Sigmoid colon (tissue), 6 donors: ENCODE measurements at regions not wholly inside any gene's neighbourhood (a gene's known extent, or its start where the extent isn't known, plus 50 kb on each side); places are given as distances from the start of the nearest gene placed in this dataset.

Experiments used
- DNase-seq: peaks from one replicate; pipeline ENCODE4 v3.0.0-alpha.2; 2019
- H3K27ac ChIP-seq, 4 donors: fragments of 200-600 bp; sonication (generic); one replicate each; pipeline ENCODE4 v1.5.1; 2016 to 2019; ENCODE audit warnings: mild to moderate bottlenecking in 1 of 4
- H3K27me3 ChIP-seq, 3 donors: fragments of 200-600 bp; sonication (generic); one replicate each; pipeline ENCODE4 v1.5.1; 2019; ENCODE audit warnings: mild to moderate bottlenecking in 1 of 3
- H3K36me3 ChIP-seq, 4 donors: fragments of 200-600 bp; sonication (generic); one replicate each; pipeline ENCODE4 v1.5.1; 2016 to 2019
- H3K4me1 ChIP-seq, 4 donors: fragments of 200-600 bp; sonication (generic); one replicate each; pipeline ENCODE4 v1.5.1; 2017 to 2019
- H3K4me3 ChIP-seq, 4 donors: fragments of 200-600 bp; sonication (generic); one replicate each; pipeline ENCODE4 v1.5.1; 2017 to 2019; ENCODE audit warnings: mild to moderate bottlenecking in 2 of 4, moderate library complexity in 1 of 4
- H3K9me3 ChIP-seq, 4 donors: fragments of 200-600 bp in 3 of 4; sonication (generic) in 3 of 4; one replicate each; pipeline versions ENCODE4 v1.5.1 to v1.6.1; 2013 to 2019
- EP300 ChIP-seq, 4 donors: sonication (generic); formaldehyde crosslinking; IDR thresholded peaks; one replicate each; pipeline ENCODE4 v1.6.1; 2017; ENCODE audit warnings: antibody characterized with exemption in 4 of 4
- POLR2A ChIP-seq, 2 donors: fragments of 450-650 bp; IDR thresholded peaks; one replicate each; pipeline ENCODE4 v1.6.1; 2016; ENCODE audit warnings: antibody characterized with exemption in 2 of 2, mild to moderate bottlenecking in 2 of 2, moderate library complexity in 2 of 2
- POLR2AphosphoS5 ChIP-seq, 4 donors: sonication (generic); formaldehyde crosslinking; IDR thresholded peaks; one replicate each; pipeline ENCODE4 v1.6.1; 2017; ENCODE audit warnings: antibody characterized with exemption in 4 of 4
- WGBS, 2 donors: extraction: QIAGEN DNeasy Blood & Tissue Kit; methylation state at CpG; one replicate each; pipeline ENCODE4 v1.1.7; 2013; 5-methylcytosine and 5-hydroxymethylcytosine counted together
- intact Hi-C: fragments of 100-400 bp; cut with DNase I; formaldehyde crosslinking; loops from one replicate; pipeline ENCODE4 v1.15.1; 2023
- TF ChIP-seq, protein P1 (sequence below), 4 experiments: fragments of 450-650 bp in 3 of 4; fragments of 200-600 bp in 1 of 4; IDR thresholded peaks; one replicate each; pipeline ENCODE4 v1.5.1; 2016 to 2019; ENCODE audit warnings: antibody characterized with exemption in 4 of 4, mild to moderate bottlenecking in 3 of 4, moderate library complexity in 2 of 4
- donor health status: healthy with polysubstance abuse.
- donor health status: healthy.

DNA sequence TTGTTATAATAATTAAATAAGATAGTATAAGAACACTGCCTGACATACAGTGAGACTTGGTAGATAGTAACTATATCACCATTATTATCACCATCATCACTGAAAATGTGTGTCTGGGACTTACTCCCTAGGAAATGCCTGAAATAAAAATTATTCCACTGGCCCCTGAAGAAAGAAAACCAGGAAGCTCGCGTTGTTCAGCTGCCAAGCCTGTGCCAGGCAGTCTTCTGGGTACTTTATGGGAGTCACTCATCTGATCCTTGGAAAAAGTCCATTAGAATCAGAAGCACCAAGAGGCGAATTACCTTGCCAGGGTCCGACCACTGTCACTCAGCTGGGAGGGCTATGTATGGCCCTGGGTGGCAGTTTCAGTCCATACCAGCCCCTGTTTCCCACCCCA lies 220.3 kb upstream of the TPM1 start:
- intact Hi-C loops = no loop called here
- DNase-seq = no peak
- H3K36me3 ChIP-seq = peaks cover 0 to 21% (median 8%) of the 10 kb centered on the region in 4 donors
- no peak for TF ChIP-seq EP300 (IDR thresholded peaks at IDR 0.05)
- TF ChIP-seq, protein P1, sequence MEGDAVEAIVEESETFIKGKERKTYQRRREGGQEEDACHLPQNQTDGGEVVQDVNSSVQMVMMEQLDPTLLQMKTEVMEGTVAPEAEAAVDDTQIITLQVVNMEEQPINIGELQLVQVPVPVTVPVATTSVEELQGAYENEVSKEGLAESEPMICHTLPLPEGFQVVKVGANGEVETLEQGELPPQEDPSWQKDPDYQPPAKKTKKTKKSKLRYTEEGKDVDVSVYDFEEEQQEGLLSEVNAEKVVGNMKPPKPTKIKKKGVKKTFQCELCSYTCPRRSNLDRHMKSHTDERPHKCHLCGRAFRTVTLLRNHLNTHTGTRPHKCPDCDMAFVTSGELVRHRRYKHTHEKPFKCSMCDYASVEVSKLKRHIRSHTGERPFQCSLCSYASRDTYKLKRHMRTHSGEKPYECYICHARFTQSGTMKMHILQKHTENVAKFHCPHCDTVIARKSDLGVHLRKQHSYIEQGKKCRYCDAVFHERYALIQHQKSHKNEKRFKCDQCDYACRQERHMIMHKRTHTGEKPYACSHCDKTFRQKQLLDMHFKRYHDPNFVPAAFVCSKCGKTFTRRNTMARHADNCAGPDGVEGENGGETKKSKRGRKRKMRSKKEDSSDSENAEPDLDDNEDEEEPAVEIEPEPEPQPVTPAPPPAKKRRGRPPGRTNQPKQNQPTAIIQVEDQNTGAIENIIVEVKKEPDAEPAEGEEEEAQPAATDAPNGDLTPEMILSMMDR (IDR thresholded peaks at IDR 0.05) = no peak
- no peak for TF ChIP-seq POLR2A (IDR thresholded peaks at IDR 0.05)
- TF ChIP-seq POLR2AphosphoS5 (IDR thresholded peaks at IDR 0.05) = no peak
- H3K27me3 ChIP-seq = no peaks in the 10 kb centered on the region
- WGBS, 2 donors = 9 to 72% methylated on average over 4 of the region's 4 CpGs
- H3K9me3 ChIP-seq = no peaks in the 10 kb centered on the region
- peaks cover 0 to 5% (median 2%) of the 10 kb centered on the region in 4 donors for H3K4me1 ChIP-seq
- no peak overlapping the region for H3K27ac ChIP-seq
- no peak overlapping the region for H3K4me3 ChIP-seq

DNA sequence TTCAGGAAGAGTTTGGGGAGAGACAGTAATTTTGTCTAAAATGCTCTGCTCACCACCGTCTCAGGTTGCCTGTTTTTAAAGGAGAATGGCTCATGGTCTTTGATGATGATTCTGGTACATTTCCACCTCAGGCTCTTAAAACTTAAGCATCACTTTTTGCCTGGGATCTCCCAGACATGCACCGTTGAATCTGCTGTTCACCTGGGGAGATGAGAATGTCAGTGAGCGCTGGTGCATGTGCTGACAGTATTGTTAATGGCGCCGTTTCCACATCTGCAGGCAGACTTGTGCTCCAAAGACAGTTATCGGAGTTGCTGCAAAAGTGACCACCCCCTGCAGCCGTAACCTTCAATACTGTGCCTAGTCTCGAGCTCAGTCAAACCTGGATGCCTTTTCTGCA lies 219.0 kb upstream of the TPM1 start:
- Histone ChIP-seq H3K9me3 (no peaks in the 10 kb centered on the region), H3K4me1 (peaks cover 0 to 9% (median 6%) of the 10 kb centered on the region in 4 donors), H3K4me3 (no peak overlapping the region), H3K27ac (no peak overlapping the region), H3K36me3 (peaks cover 0 to 21% (median 10%) of the 10 kb centered on the region in 4 donors), H3K27me3 (no peaks in the 10 kb centered on the region)
- intact Hi-C loops = no loop called here
- DNase-seq = no peak
- no peak for TF ChIP-seq POLR2A (IDR thresholded peaks at IDR 0.05)
- 94% methylated on average over 8 of the region's 8 CpGs for WGBS, 2 donors

DNA sequence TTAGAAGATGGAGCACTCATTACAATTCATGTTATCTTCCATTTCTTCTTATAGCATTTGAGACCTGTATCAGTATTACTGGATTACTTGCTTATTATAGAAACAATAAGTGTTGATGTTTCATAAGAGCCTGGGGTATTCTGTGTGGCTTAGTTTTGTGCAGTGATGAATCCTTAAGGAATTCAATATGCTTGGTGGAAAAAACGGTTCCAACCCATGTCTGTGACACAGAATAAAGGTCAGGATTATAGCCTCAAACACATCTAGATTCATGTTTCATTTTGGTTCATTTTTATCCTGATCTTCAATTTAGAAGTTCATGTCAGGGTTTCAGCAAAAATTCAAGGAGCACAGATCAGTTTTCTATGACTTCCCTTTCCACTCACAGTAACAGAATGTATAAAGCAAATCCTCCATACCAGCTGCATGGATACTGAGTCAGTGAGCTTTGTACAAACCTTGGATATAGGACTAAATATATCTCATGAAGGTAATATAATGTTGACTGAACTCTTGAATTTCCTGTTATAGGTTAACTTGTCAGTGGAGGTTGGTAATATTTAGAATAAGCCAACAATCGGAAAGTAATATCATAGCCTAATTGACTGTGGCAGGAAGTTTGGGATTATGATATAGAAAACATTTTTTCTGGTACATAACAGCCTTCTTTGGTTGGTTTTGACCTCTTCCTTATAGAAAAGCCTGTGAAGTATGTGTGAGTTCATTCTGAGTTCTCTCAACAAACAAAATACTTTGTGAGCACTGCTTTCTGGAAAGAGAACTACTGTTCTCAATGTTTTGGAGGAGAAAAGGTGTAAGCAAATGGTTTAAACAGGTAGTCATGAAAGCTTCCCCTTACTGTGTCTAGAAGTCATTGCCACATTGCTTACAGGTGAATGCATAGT lies 218.2 kb upstream of the TPM1 start:
- peaks cover 0 to 10% (median 6%) of the 10 kb centered on the region in 4 donors for H3K4me1 ChIP-seq
- no peak overlapping the region for H3K4me3 ChIP-seq
- intact Hi-C loops = no loop called here
- H3K36me3 ChIP-seq = peaks cover 0 to 17% (median 9%) of the 10 kb centered on the region in 4 donors
- TF ChIP-seq, protein P1 (IDR thresholded peaks at IDR 0.05) = no peak
- TF ChIP-seq POLR2A (IDR thresholded peaks at IDR 0.05) = no peak
- no peak for TF ChIP-seq EP300 (IDR thresholded peaks at IDR 0.05)
- no peak for TF ChIP-seq POLR2AphosphoS5 (IDR thresholded peaks at IDR 0.05)
- H3K27ac ChIP-seq = no peak overlapping the region
- no peaks in the 10 kb centered on the region for H3K27me3 ChIP-seq
- no peaks in the 10 kb centered on the region for H3K9me3 ChIP-seq
- DNase-seq = no peak
- 17 to 65% methylated on average over 2 of the region's 2 CpGs for WGBS, 2 donors

DNA sequence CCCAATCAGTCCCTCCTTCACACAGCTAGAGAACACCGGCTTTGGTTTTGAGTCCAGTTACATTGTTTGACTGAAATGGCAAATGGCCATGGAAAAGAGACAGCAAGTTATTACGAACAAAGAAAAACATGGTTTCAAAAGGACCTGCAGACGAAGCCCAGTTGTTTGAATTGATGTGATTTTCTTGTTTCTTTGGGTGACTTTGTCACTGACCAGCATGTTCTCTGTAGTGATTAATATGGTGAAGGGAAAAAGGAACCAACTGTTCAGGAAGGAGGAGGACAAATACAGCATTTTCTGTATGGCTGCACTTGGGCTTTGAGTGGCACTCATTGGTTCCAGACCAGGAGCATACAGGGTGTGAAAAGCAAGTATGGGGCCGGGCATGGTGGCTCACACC lies 217.4 kb upstream of the TPM1 start:
- no peak overlapping the region for H3K4me3 ChIP-seq
- DNase-seq = no peak
- H3K27ac ChIP-seq = no peak overlapping the region
- no peaks in the 10 kb centered on the region for H3K9me3 ChIP-seq
- WGBS, 2 donors = 93 to 95% methylated on average over 4 of the region's 4 CpGs
- intact Hi-C loops = no loop called here
- TF ChIP-seq EP300 (IDR thresholded peaks at IDR 0.05) = no peak
- TF ChIP-seq POLR2AphosphoS5 (IDR thresholded peaks at IDR 0.05) = no peak
- no peaks in the 10 kb centered on the region for H3K27me3 ChIP-seq
- peaks cover 0 to 18% (median 6%) of the 10 kb centered on the region in 4 donors for H3K36me3 ChIP-seq
- peaks cover 0 to 10% (median 6%) of the 10 kb centered on the region in 4 donors for H3K4me1 ChIP-seq

DNA sequence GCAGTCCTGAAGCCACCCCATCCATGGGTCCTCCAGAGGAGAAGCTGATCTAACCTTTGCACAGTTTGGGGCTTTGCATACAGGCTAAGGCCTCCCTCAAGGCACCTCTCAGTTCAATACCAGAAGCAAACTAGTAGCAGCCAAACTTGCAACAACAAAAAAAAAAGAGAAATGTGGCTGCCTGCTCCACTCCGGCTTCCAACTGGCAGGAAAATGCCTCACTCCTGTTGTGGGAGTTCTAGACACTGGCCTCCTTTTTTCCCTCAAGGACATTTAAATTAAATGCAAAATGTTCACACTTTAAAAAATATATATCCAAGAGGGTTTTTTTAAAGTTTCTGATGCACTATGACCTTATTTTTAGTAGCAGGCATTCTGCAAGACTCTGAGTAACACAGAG lies 216.0 kb upstream of the TPM1 start:
- Histone ChIP-seq H3K9me3 (no peaks in the 10 kb centered on the region), H3K36me3 (peaks cover 0 to 12% (median 5%) of the 10 kb centered on the region in 4 donors), H3K27me3 (no peaks in the 10 kb centered on the region), H3K27ac (no peak overlapping the region), H3K4me1 (peaks cover 0 to 10% (median 6%) of the 10 kb centered on the region in 4 donors), H3K4me3 (no peak overlapping the region)
- no peak for DNase-seq
- intact Hi-C loops = no loop called here
- TF ChIP-seq POLR2A (IDR thresholded peaks at IDR 0.05) (no peak), EP300 (IDR thresholded peaks at IDR 0.05) (no peak), POLR2AphosphoS5 (IDR thresholded peaks at IDR 0.05) (no peak)
- TF ChIP-seq, protein P1 (IDR thresholded peaks at IDR 0.05) = no peak
- 94 to 99% methylated on average over 1 of the region's 1 CpG for WGBS, 2 donors
